ENCODE measurements at regions not wholly inside any gene's neighbourhood (a gene's known extent, or its start where the extent isn't known, plus 50 kb on each side); places are given as distances from the start of the nearest gene placed in this dataset.

DNA sequence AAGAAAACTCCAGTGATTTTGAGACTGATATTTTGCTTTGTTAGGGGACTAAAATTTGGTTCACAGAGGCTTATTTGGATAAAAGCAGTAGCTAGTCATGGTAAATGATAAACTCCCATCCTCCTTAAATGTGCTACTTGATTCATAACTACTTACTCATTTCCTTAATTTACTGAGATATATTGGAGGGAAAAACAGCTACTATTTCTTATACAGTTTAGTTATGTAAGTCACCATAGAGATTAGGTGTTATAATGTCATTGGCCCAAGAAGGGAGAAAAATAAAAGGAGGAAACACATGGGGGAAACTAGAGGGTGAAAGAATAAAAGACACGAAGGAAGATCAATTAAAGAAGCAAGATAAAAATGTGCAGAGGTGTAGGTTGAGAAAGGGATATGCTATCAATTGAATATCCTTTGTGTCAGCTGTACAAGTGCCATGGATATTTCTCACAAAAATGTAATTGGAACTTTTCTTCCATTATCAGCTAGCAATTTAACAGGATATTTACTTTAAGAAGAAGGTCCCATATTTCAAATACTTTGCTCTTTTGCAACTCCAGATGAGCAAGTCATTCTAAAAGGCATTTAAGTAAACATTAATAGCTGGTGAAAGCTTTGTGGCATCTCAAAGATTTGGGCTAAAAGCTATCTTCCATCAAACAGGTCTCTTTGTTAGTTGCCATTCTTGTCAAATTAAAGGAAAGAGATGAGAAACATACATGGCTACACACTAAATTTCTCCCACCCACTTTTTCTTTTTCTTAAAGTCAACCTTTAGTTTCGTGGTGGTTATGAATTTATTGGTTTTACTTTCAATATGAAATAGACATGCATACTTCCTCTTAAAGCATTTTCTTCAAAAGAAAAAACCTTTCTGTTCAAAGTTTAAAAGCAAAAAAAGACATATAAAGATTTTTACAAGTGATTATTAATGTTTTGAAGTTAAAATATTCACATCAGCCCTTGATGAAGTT lies 439.5 kb downstream of the CCER1 start:
- peak; percentile 30 for DNase-seq (ENCODE audit: low read depth)
- H3K4me3 ChIP-seq (ENCODE audit: control insufficient read depth, low read depth, low read length): no peak overlapping the region
- TF ChIP-seq, protein P1, sequence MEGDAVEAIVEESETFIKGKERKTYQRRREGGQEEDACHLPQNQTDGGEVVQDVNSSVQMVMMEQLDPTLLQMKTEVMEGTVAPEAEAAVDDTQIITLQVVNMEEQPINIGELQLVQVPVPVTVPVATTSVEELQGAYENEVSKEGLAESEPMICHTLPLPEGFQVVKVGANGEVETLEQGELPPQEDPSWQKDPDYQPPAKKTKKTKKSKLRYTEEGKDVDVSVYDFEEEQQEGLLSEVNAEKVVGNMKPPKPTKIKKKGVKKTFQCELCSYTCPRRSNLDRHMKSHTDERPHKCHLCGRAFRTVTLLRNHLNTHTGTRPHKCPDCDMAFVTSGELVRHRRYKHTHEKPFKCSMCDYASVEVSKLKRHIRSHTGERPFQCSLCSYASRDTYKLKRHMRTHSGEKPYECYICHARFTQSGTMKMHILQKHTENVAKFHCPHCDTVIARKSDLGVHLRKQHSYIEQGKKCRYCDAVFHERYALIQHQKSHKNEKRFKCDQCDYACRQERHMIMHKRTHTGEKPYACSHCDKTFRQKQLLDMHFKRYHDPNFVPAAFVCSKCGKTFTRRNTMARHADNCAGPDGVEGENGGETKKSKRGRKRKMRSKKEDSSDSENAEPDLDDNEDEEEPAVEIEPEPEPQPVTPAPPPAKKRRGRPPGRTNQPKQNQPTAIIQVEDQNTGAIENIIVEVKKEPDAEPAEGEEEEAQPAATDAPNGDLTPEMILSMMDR (conservative IDR thresholded peaks at IDR 0.05; ENCODE audit: control insufficient read depth, insufficient read depth, low read depth, low read length): no peak

DNA sequence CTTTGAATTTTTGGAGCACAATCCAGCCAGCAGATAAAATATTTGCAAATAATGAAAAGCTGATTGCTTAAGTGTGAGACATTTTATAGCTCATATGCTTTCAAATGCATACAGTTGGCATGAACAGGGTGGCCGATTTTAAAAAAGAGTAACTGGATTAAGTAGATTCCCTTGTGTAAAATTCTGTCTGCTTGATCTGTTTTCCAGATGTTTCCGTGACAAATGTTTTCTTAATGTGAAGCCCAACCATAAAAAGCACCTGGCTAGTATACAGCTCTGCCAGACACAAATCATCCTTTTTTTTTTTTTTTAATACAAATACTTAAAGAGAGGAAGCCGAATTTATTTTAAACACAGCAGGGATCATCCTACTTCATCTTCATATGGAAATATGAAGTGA lies 440.7 kb downstream of the CCER1 start:
- H3K4me3 ChIP-seq (ENCODE audit: control insufficient read depth, low read depth, low read length): no peak overlapping the region

DNA sequence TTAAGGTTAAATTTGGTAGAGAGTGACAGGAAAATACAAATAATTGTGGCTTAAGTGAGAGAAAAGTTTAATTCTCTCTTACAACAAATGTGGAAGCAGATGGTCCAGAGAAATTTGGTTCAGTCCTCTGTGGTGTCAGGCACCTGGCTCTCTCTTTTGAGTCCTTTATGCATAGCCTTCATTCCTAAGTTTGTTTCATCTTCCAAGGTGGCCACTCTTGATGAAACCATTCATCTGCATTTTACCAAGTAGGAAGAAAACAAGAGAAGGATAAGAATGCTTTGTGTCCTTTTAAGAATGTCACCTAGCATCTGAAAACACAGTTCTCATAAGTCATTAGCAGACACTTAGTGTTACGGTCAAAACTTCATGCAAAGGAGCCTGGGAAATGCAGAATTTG lies 442.5 kb downstream of the CCER1 start:
- TF ChIP-seq, protein P1 (conservative IDR thresholded peaks at IDR 0.05; ENCODE audit: control insufficient read depth, insufficient read depth, low read depth, low read length): no peak
- DNase-seq (ENCODE audit: low read depth): no peak
- no peak overlapping the region for H3K4me3 ChIP-seq (ENCODE audit: control insufficient read depth, low read depth, low read length)

More for the DNA sequence above, 440.7 kb downstream of the CCER1 start:
- TF ChIP-seq, protein P1 (conservative IDR thresholded peaks at IDR 0.05; ENCODE audit: control insufficient read depth, insufficient read depth, low read depth, low read length): no peak
- DNase-seq (ENCODE audit: low read depth): peak; percentile 62

DNA sequence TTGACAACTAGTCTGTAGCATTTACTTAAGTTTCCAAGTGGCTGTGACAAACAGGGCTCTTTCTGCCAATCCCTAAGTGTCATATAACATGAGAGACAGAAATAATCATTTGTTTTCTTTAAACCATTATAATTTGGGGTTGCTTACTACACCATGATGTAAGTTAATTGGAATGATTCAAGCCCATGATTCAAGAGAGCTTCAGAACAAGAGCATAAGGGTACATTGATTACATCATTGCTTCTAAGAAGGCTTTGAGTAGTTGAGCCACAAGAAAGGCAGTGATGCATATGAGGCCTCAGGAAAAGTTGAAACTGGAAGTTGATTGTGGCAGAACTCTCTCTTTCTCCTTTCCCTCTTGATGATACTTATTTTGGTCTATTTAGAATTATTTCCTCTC lies 444.0 kb downstream of the CCER1 start:
- TF ChIP-seq, protein P1 (conservative IDR thresholded peaks at IDR 0.05; ENCODE audit: control insufficient read depth, insufficient read depth, low read depth, low read length): no peak
- peak; percentile 78 for DNase-seq (ENCODE audit: low read depth)
- H3K4me3 ChIP-seq (ENCODE audit: control insufficient read depth, low read depth, low read length): no peak overlapping the region

DNA sequence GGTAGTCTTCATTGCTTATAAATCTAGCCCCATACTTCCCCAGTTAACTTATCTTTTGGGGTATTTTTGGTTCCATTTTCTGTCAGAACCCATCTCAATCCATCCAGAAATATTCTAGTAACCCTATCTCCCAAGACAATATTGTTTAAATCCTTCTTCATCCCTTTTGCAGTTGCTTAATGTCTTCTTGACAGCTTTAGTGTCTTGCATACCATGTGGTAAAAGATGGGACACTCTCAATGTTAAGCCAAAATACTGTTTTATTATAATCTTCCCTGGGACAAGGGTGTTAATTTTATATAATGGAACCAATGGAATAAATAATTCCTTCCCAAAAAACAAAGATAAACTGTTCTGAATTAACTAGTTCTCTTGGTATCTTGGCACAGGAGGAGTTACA lies 450.2 kb downstream of the CCER1 start:
- TF ChIP-seq, protein P1 (conservative IDR thresholded peaks at IDR 0.05; ENCODE audit: control insufficient read depth, insufficient read depth, low read depth, low read length): no peak
- no peak for DNase-seq (ENCODE audit: low read depth)
- H3K4me3 ChIP-seq (ENCODE audit: control insufficient read depth, low read depth, low read length): no peak overlapping the region

DNA sequence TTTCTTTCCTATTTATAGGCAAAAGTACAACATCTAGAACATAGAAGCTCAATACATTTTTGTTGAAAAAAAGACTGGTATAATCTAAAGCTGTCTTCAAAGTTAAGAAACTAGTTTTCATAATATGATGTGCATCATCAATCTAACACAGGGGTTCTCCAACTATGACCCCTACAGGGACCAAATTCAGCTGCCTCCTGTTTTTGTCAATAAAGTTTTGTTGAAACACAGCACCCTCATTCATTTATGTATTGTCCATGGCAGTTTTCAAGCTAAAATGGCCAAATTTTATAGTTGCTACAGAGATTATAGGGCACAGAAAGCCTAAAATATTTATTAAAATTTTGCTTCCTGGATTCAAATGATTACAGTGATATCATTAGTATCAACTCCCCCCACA lies 452.9 kb downstream of the CCER1 start:
- no peak overlapping the region for H3K4me3 ChIP-seq (ENCODE audit: control insufficient read depth, low read depth, low read length)
- TF ChIP-seq, protein P1 (conservative IDR thresholded peaks at IDR 0.05; ENCODE audit: control insufficient read depth, insufficient read depth, low read depth, low read length): no peak

More for the DNA sequence above, 452.9 kb downstream of the CCER1 start:
- no peak for DNase-seq (ENCODE audit: low read depth)

All from fibroblast of mammary gland (primary cell).